B cell (primary cell): ENCODE measurements at regions not wholly inside any gene's neighbourhood (a gene's known extent, or its start where the extent isn't known, plus 50 kb on each side); places are given as distances from the start of the nearest gene placed in this dataset.

Source experiments
- ATAC-seq: fragments of 200-7000 bp; cut with Tn5 transposase; one replicate; pipeline ENCODE4 v1.10.0; 2021; ENCODE audit warnings: low read depth, mild to moderate bottlenecking, moderate number of reproducible peaks, moderate library complexity
- CTCF ChIA-PET: fragments of 350-600 bp; sonication (Branson Sonifier 250); formaldehyde crosslinking; loops from one replicate; lab custom pipeline; 2021; ENCODE audit warnings: antibody characterized with exemption, inconsistent platforms; lab: Charles Lee
- POLR2A ChIA-PET: fragments of 350-600 bp; sonication (Branson Sonifier 250); formaldehyde crosslinking; loops from one replicate; lab custom pipeline; 2021; ENCODE audit warnings: antibody characterized with exemption; lab: Charles Lee
- DNase-seq: peaks from one replicate; pipeline ENCODE4 v3.0.0; 2013
- H2AFZ ChIP-seq: 2 replicates; pipeline ENCODE4 v1.6.1; 2012; ENCODE audit warnings: mild to moderate bottlenecking, low read depth, low read length; ENCODE audit not compliant: insufficient read depth, poor library complexity, severe bottlenecking
- H3K27ac ChIP-seq, 2 donors: 1 replicate in 1 of 2; 2 replicates in 1 of 2; pipeline ENCODE4 v1.5.1; 2012 to 2013; ENCODE audit warnings: low read length in 2 of 2, mild to moderate bottlenecking in 2 of 2, moderate library complexity in 1 of 2
- H3K27me3 ChIP-seq, 4 experiments: fragments of 200-600 bp in 1 of 4; sonication (generic) in 1 of 4; replicated peaks in 1 of 4; 1 replicate in 2 of 4; 2 replicates in 2 of 4; pipeline versions ENCODE4 v1.6.1 to v1.7.0; 2013 to 2016; ENCODE audit warnings: low read length in 3 of 4, mild to moderate bottlenecking in 2 of 4, mixed read lengths in 1 of 4, moderate library complexity in 1 of 4; ENCODE audit not compliant: insufficient read depth in 4 of 4, control insufficient read depth in 3 of 4; ENCODE audit errors: control extremely low read depth in 1 of 4
- H3K36me3 ChIP-seq, 2 experiments: replicated peaks in 1 of 2; 1 replicate in 1 of 2; 2 replicates in 1 of 2; pipeline versions ENCODE4 v1.6.1 to v1.7.1; 2013; ENCODE audit warnings: low read length in 1 of 2; ENCODE audit not compliant: insufficient read depth in 2 of 2, control insufficient read depth in 1 of 2; ENCODE audit errors: control extremely low read depth in 1 of 2, extremely low read depth in 1 of 2
- H3K4me1 ChIP-seq, 2 donors: fragments of 200-600 bp in 1 of 2; sonication (generic) in 1 of 2; 1 replicate in 1 of 2; 2 replicates in 1 of 2; pipeline versions ENCODE4 v1.5.1 to v1.6.1; 2013 to 2017; ENCODE audit warnings: low read length in 2 of 2; ENCODE audit not compliant: control insufficient read depth in 2 of 2, insufficient read depth in 2 of 2
- H3K4me2 ChIP-seq: replicated peaks from 2 replicates; pipeline ENCODE3; 2012; ENCODE audit warnings: mild to moderate bottlenecking, low read depth, low read length; ENCODE audit not compliant: poor library complexity, severe bottlenecking
- H3K4me3 ChIP-seq, 5 experiments: fragments of 200-600 bp in 1 of 5; sonication (generic) in 1 of 5; 1 replicate in 3 of 5; 2 replicates in 2 of 5; pipeline versions ENCODE4 v1.5.1 to v1.7.0; 2011 to 2016; ENCODE audit warnings: low read length in 4 of 5, mild to moderate bottlenecking in 4 of 5, low read depth in 2 of 5, control low read depth in 1 of 5, moderate library complexity in 1 of 5; ENCODE audit not compliant: insufficient read depth in 1 of 5; ENCODE audit errors: control extremely low read depth in 1 of 5, extremely low read depth in 1 of 5
- H3K79me2 ChIP-seq: fragments of 200-600 bp; sonication (generic); one replicate; pipeline ENCODE4 v1.6.0; 2016; ENCODE audit warnings: low read length; ENCODE audit not compliant: control insufficient read depth, insufficient read depth
- H3K9ac ChIP-seq: fragments of 200-600 bp; sonication (generic); 2 replicates; pipeline ENCODE4 v1.6.1; 2017; ENCODE audit warnings: mild to moderate bottlenecking, low read length, moderate library complexity
- H3K9me3 ChIP-seq, 3 donors: one replicate each; pipeline versions ENCODE4 v1.6.1 to v1.7.1; 2013; ENCODE audit warnings: low read length in 2 of 3; ENCODE audit not compliant: control insufficient read depth in 2 of 3, insufficient read depth in 1 of 3; ENCODE audit errors: control extremely low read depth in 1 of 3
- H4K20me1 ChIP-seq: 2 replicates; pipeline ENCODE4 v1.6.0; 2012; ENCODE audit warnings: mild to moderate bottlenecking, low read length; ENCODE audit not compliant: insufficient read depth, control insufficient read depth, poor library complexity, severe bottlenecking
- H3K27ac Mint-ChIP-seq: one replicate; pipeline ENCODE4 v1.8.0; 2021; ENCODE audit warnings: mixed read lengths
- H3K27me3 Mint-ChIP-seq: one replicate; pipeline ENCODE4 v1.8.0; 2021; ENCODE audit warnings: mixed read lengths
- H3K4me1 Mint-ChIP-seq: one replicate; pipeline ENCODE4 v1.8.0; 2021; ENCODE audit warnings: mixed read lengths
- H3K4me3 Mint-ChIP-seq: one replicate; pipeline ENCODE4 v1.8.0; 2021; ENCODE audit warnings: mixed read lengths
- H3K9me3 Mint-ChIP-seq: one replicate; pipeline ENCODE4 v1.8.0; 2022; ENCODE audit warnings: mixed read lengths; ENCODE audit not compliant: insufficient read depth
- CTCF ChIP-seq: fragments of 200-600 bp; IDR thresholded peaks from one replicate; pipeline ENCODE4 v1.8.0; 2022; ENCODE audit warnings: antibody characterized with exemption, mild to moderate bottlenecking
- EZH2 ChIP-seq: IDR thresholded peaks from 2 replicates; pipeline ENCODE4 v1.6.1; 2012; ENCODE audit warnings: borderline replicate concordance, low read depth, mild to moderate bottlenecking, moderate library complexity, low read length; ENCODE audit not compliant: insufficient read depth, poor library complexity, severe bottlenecking
- WGBS: methylation state at CpG from one replicate; pipeline ENCODE4 v1.1.5; 2013; ENCODE audit warnings: missing lambda C conversion rate; ENCODE audit not compliant: insufficient coverage; 5-methylcytosine and 5-hydroxymethylcytosine counted together
- intact Hi-C: fragments of 100-400 bp; cut with micrococcal nuclease; formaldehyde crosslinking; loops from one replicate; pipeline ENCODE4 v1.10.0; 2022

- H3K9me3 ChIP-seq: no peaks in the 10 kb centered on the region
- H3K79me2 ChIP-seq: no peaks in the 10 kb centered on the region
- peak; percentile 72 for TF ChIP-seq CTCF
- no peak for TF ChIP-seq EZH2
- peak; percentile 65 for DNase-seq
- H3K4me3 ChIP-seq: peak overlapping the region in 4 of 5 experiments; percentile 31 to 62 (median 50)
- H3K4me1 ChIP-seq: peaks cover 11 to 12% of the 10 kb centered on the region in 2 donors
- peak overlapping the region; percentile 85 for H3K4me2 ChIP-seq
- H3K4me1 Mint-ChIP-seq: peaks cover 8% of the 10 kb centered on the region
- H3K27ac Mint-ChIP-seq: no peak overlapping the region
- CTCF ChIA-PET: interaction anchor here (0.6 to 4.6 kb wide), 9 partner anchors 9 to 1957 kb away, joined by 3 to 19 read pairs (median 6); no protein-coding TSS in a partner anchor
- intact Hi-C loops: loop anchor here (1.0 to 5.0 kb wide), 3 partner anchors 84 to 951 kb away; no protein-coding TSS in a partner anchor
- H3K4me3 Mint-ChIP-seq: peak overlapping the region; percentile 73
- peaks cover 0 to 50% (median 39%) of the 10 kb centered on the region in 4 experiments for H3K27me3 ChIP-seq
- H2AFZ ChIP-seq: peak overlapping the region; percentile 58
- no peak overlapping the region for H3K27ac ChIP-seq
- 11% methylated on average over 28 of the region's 39 CpGs for WGBS
- no peaks in the 10 kb centered on the region for H3K9me3 Mint-ChIP-seq
- POLR2A ChIA-PET: no interaction called here
- peaks cover 66% of the 10 kb centered on the region for H3K27me3 Mint-ChIP-seq
- peak overlapping the region; percentile 68 for H3K9ac ChIP-seq
- ATAC-seq: peak; percentile 51
- no peaks in the 10 kb centered on the region for H4K20me1 ChIP-seq
- no peaks in the 10 kb centered on the region for H3K36me3 ChIP-seq
Observed at GRCh38 chr2:176638167-176639015, 369.1 kb downstream of the MTX2 start.

DNA sequence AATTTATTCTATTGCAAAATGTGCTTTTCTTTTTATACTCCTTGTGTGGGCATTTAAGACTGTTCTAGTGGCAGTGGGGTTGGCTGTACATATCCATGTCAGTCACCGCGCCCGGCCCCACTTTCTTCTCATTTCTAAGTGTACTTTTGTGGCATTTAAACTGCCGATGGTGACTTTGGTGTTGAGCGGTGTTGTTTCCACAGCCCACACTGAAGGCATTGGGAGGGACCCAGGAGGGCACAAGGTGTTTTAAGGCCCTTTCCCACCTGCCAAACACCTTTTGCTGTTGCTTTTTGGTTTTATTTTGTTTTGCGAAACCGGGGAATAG, 369.7 kb downstream of the MTX2 start:
- CTCF ChIA-PET: interaction anchor here (0.7 to 4.6 kb wide), 4 partner anchors 11 to 1957 kb away, joined by 3 to 17 read pairs (median 10); no protein-coding TSS in a partner anchor
- ATAC-seq: no peak
- H3K9me3 Mint-ChIP-seq: no peaks in the 10 kb centered on the region

More for the DNA sequence above, 369.7 kb downstream of the MTX2 start:
- TF ChIP-seq EZH2 (no peak), CTCF (no peak)
- Histone ChIP-seq H3K9ac (no peak overlapping the region), H3K27me3 (peaks cover 0 to 49% (median 40%) of the 10 kb centered on the region in 4 experiments), H3K79me2 (no peaks in the 10 kb centered on the region), H3K4me3 (no peak overlapping the region), H2AFZ (no peak overlapping the region), H3K4me1 (peaks cover 11 to 12% of the 10 kb centered on the region in 2 donors), H3K27ac (no peak overlapping the region), H3K36me3 (no peaks in the 10 kb centered on the region), H4K20me1 (no peaks in the 10 kb centered on the region), H3K9me3 (no peaks in the 10 kb centered on the region), H3K4me2 (no peak overlapping the region)
- H3K4me1 Mint-ChIP-seq: peaks cover 8% of the 10 kb centered on the region
- no peak overlapping the region for H3K4me3 Mint-ChIP-seq
- POLR2A ChIA-PET: no interaction called here
- intact Hi-C loops: loop anchor here (2.0 to 5.0 kb wide), 2 partner anchors 84 to 952 kb away; no protein-coding TSS in a partner anchor
- no peak overlapping the region for H3K27ac Mint-ChIP-seq
- peaks cover 67% of the 10 kb centered on the region for H3K27me3 Mint-ChIP-seq
- WGBS: no CpG with 5 or more reads among the region's 7 CpGs
- no peak for DNase-seq
